SK-N-SH (cell line): ENCODE measurements at regions not wholly inside any gene's neighbourhood (a gene's known extent, or its start where the extent isn't known, plus 50 kb on each side); places are given as distances from the start of the nearest gene placed in this dataset.

Experiments
- CTCF ChIA-PET: fragments of 300-600, 350-600 bp; formaldehyde crosslinking; extraction: SDS; loops from one replicate; lab custom pipeline; 2021; lab: Yijun Ruan, JAX
- POLR2A ChIA-PET: fragments of 350-600 bp; sonication (Branson Sonifier 250); formaldehyde crosslinking; extraction: SDS; loops from one replicate; lab custom pipeline; 2020; ENCODE audit warnings: antibody characterized with exemption, inconsistent platforms; lab: Yijun Ruan, JAX
- DNase-seq: peaks from one replicate; pipeline ENCODE4 v3.0.0; 2012
- H2AFZ ChIP-seq: fragments of 200-600 bp; sonication (generic); 2 replicates; pipeline ENCODE4 v1.8.1; 2016; ENCODE audit warnings: antibody characterized with exemption, mild to moderate bottlenecking, low read depth
- H3F3A ChIP-seq: fragments of 200-600 bp; sonication (generic); replicated peaks from 2 replicates; pipeline ENCODE3; 2016; ENCODE audit warnings: antibody characterized with exemption, mild to moderate bottlenecking; ENCODE audit not compliant: insufficient read depth
- H3K27ac ChIP-seq, 2 experiments: fragments of 200-500 bp in 1 of 2; fragments of 200-600 bp in 1 of 2; sonication (Bioruptor generic) in 1 of 2; sonication (generic), shearing (Covaris generic) in 1 of 2; 2 replicates each; pipeline versions ENCODE4 v1.5.1 to v1.6.1; 2014 to 2016; ENCODE audit warnings: low read depth in 2 of 2, inconsistent platforms in 1 of 2, low read length in 1 of 2, mild to moderate bottlenecking in 1 of 2, mixed read lengths in 1 of 2
- H3K27me3 ChIP-seq: fragments of 200-600 bp; sonication (generic), shearing (Covaris generic); 2 replicates; pipeline ENCODE4 v1.6.1; 2016; ENCODE audit warnings: mixed run types; ENCODE audit not compliant: insufficient read depth
- H3K36me3 ChIP-seq, 2 experiments: fragments of 200-500 bp in 1 of 2; fragments of 200-600 bp in 1 of 2; sonication (Bioruptor generic) in 1 of 2; sonication (generic) in 1 of 2; replicated peaks in 1 of 2; 2 replicates each; pipeline versions ENCODE3 to v1.5.1; 2014 to 2016; ENCODE audit warnings: low read length in 1 of 2, mild to moderate bottlenecking in 1 of 2; ENCODE audit not compliant: insufficient read depth in 2 of 2, control insufficient read depth in 1 of 2
- H3K4me1 ChIP-seq, 2 experiments: fragments of 200-500 bp in 1 of 2; fragments of 200-600 bp in 1 of 2; sonication (Bioruptor generic) in 1 of 2; sonication (generic), shearing (Covaris generic) in 1 of 2; 2 replicates each; pipeline versions ENCODE4 v1.5.1 to v1.6.1; 2014 to 2016; ENCODE audit warnings: low read depth in 1 of 2, low read length in 1 of 2, mixed run types in 1 of 2; ENCODE audit not compliant: insufficient read depth in 2 of 2, control insufficient read depth in 1 of 2
- H3K4me2 ChIP-seq: fragments of 200-600 bp; sonication (generic), shearing (Covaris generic); 2 replicates; pipeline ENCODE4 v1.6.1; 2017; ENCODE audit warnings: mixed run types
- H3K4me3 ChIP-seq, 2 experiments: fragments of 200-500 bp in 1 of 2; fragments of 200-600 bp in 1 of 2; sonication (Bioruptor generic) in 1 of 2; sonication (generic), shearing (Covaris generic) in 1 of 2; 2 replicates each; pipeline versions ENCODE4 v1.5.1 to v1.8.1; 2014 to 2016; ENCODE audit warnings: low read depth in 2 of 2, inconsistent platforms in 1 of 2, low read length in 1 of 2, mild to moderate bottlenecking in 1 of 2, mixed read lengths in 1 of 2, moderate library complexity in 1 of 2
- H3K79me2 ChIP-seq: fragments of 200-600 bp; sonication (generic); 2 replicates; pipeline ENCODE4 v1.8.1; 2017; ENCODE audit warnings: mild to moderate bottlenecking; ENCODE audit not compliant: insufficient read depth
- H3K9ac ChIP-seq: fragments of 200-600 bp; sonication (generic); 2 replicates; pipeline ENCODE4 v1.6.1; 2017; ENCODE audit warnings: mixed run types
- H3K9me2 ChIP-seq: fragments of 200-600 bp; sonication (generic); 2 replicates; pipeline ENCODE4 v1.6.1; 2017; ENCODE audit warnings: mixed run types
- H3K9me3 ChIP-seq: fragments of 200-600 bp; sonication (generic); 2 replicates; pipeline ENCODE4 v1.6.1; 2017; ENCODE audit warnings: mixed run types, mild to moderate bottlenecking, moderate library complexity
- H4K20me1 ChIP-seq: fragments of 200-600 bp; sonication (generic); 2 replicates; pipeline ENCODE4 v1.6.1; 2017; ENCODE audit warnings: mild to moderate bottlenecking, mixed run types; ENCODE audit not compliant: insufficient read depth
- CHD2 ChIP-seq: fragments of 150-350 bp; IDR thresholded peaks from 2 replicates; pipeline ENCODE4 v1.6.1; 2018; ENCODE audit warnings: low read length; ENCODE audit not compliant: partially characterized antibody
- ELF1 ChIP-seq: IDR thresholded peaks from 2 replicates; pipeline ENCODE4 v1.4.0; 2012
- EZH2phosphoT487 ChIP-seq: fragments of 200-600 bp; sonication (generic); IDR thresholded peaks from 2 replicates; pipeline ENCODE4 v1.6.1; 2017; ENCODE audit warnings: low read depth, mixed run types, mild to moderate bottlenecking, antibody characterized with exemption, moderate library complexity, borderline replicate concordance
- FOXJ3 ChIP-seq: sonication (generic); formaldehyde crosslinking; IDR thresholded peaks from 2 replicates; pipeline ENCODE4 v1.5.1; 2020; ENCODE audit warnings: mild to moderate bottlenecking, missing genetic modification reagents
- FOXM1 ChIP-seq: IDR thresholded peaks from 2 replicates; pipeline ENCODE4 v1.4.0; 2012; ENCODE audit warnings: low read depth, mild to moderate bottlenecking
- JUND ChIP-seq: IDR thresholded peaks from 2 replicates; pipeline ENCODE4 v1.4.0; 2012
- MAX ChIP-seq: IDR thresholded peaks from 2 replicates; pipeline ENCODE4 v1.4.0; 2012; ENCODE audit warnings: low read depth
- NFIC ChIP-seq: IDR thresholded peaks from 2 replicates; pipeline ENCODE4 v1.4.0; 2012; ENCODE audit warnings: borderline replicate concordance
- NRF1 ChIP-seq: IDR thresholded peaks from 2 replicates; pipeline ENCODE4 v1.6.1; 2012; ENCODE audit warnings: low read depth, mild to moderate bottlenecking, low read length
- PBX3 ChIP-seq: IDR thresholded peaks from 2 replicates; pipeline ENCODE4; 2012
- POLR2AphosphoS5 ChIP-seq: IDR thresholded peaks from 2 replicates; pipeline ENCODE4 v1.6.1; 2012; ENCODE audit warnings: low read depth, low read length
- RAD21 ChIP-seq: IDR thresholded peaks from 2 replicates; pipeline ENCODE4 v1.6.1; 2012; ENCODE audit warnings: mild to moderate bottlenecking, low read length
- RCOR1 ChIP-seq: fragments of 150-350 bp; IDR thresholded peaks from 2 replicates; pipeline ENCODE4 v1.6.1; 2017; ENCODE audit warnings: antibody characterized with exemption, low read length
- SIN3A ChIP-seq: IDR thresholded peaks from 2 replicates; pipeline ENCODE4 v1.6.1; 2012; ENCODE audit warnings: low read depth, mild to moderate bottlenecking, low read length, moderate library complexity, borderline replicate concordance
- TAF1 ChIP-seq: IDR thresholded peaks from 2 replicates; pipeline ENCODE4 v1.6.1; 2012; ENCODE audit warnings: low read depth, mild to moderate bottlenecking, low read length, moderate library complexity, borderline replicate concordance
- TCF12 ChIP-seq: IDR thresholded peaks from 2 replicates; pipeline ENCODE4 v1.4.0; 2012
- TEAD4 ChIP-seq: IDR thresholded peaks from 2 replicates; pipeline ENCODE4 v1.4.0; 2012; ENCODE audit warnings: mild to moderate bottlenecking, borderline replicate concordance; ENCODE audit not compliant: insufficient read depth
- ZBTB33 ChIP-seq: IDR thresholded peaks from 2 replicates; pipeline ENCODE4 v1.4.0; 2012; ENCODE audit warnings: low read depth, borderline replicate concordance
- WGBS: methylation state at CpG from one replicate; pipeline ENCODE4 v1.1.6; 2017; ENCODE audit warnings: low lambda C conversion rate; 5-methylcytosine and 5-hydroxymethylcytosine counted together
- TF ChIP-seq, protein P1 (sequence below): fragments of 200-600 bp; sonication (generic); IDR thresholded peaks from 2 replicates; pipeline ENCODE4 v1.6.1; 2017; ENCODE audit warnings: antibody characterized with exemption, mild to moderate bottlenecking, moderate library complexity
- TF ChIP-seq, protein P2 (sequence below): fragments of 150-350 bp; IDR thresholded peaks from 2 replicates; pipeline ENCODE4 v1.6.1; 2016; ENCODE audit warnings: mild to moderate bottlenecking, low read depth, low read length
- TF ChIP-seq, protein P3 (sequence below): fragments of 150-350 bp; IDR thresholded peaks from 2 replicates; pipeline ENCODE4 v1.6.1; 2017; ENCODE audit warnings: antibody characterized with exemption, low read length, low read depth, borderline replicate concordance
- TF ChIP-seq, protein P4 (sequence below): IDR thresholded peaks from 2 replicates; pipeline ENCODE4 v1.6.1; 2012; ENCODE audit warnings: mild to moderate bottlenecking, low read depth, low read length, moderate library complexity
- TF ChIP-seq, protein P5 (sequence below): IDR thresholded peaks from 2 replicates; pipeline ENCODE4 v1.4.0; 2012; ENCODE audit warnings: low read depth, borderline replicate concordance

GRCh38 chr2:53131416-53131815 is 636.2 kb upstream of the CHAC2 start:
- POLR2A ChIA-PET, result no interaction called here
- 0% methylated on average over 1 of the region's 1 CpG for WGBS
- Histone ChIP-seq H3K4me2 (peak overlapping the region; percentile 43), H3K36me3 (no peaks in the 10 kb centered on the region), H3K9me3 (no peaks in the 10 kb centered on the region), H2AFZ (peak overlapping the region; percentile 70), H3K9ac (no peak overlapping the region), H4K20me1 (no peaks in the 10 kb centered on the region), H3K4me1 (no peaks in the 10 kb centered on the region), H3K4me3 (no peak overlapping the region), H3K27me3 (no peaks in the 10 kb centered on the region), H3F3A (peaks cover 2% of the 10 kb centered on the region), H3K27ac (peak overlapping the region; percentile 39 to 52; a peak in 3 of 4 replicates), H3K9me2 (no peaks in the 10 kb centered on the region), H3K79me2 (no peaks in the 10 kb centered on the region)
- CTCF ChIA-PET, result no interaction called here
- no peak for DNase-seq
- TF ChIP-seq FOXJ3 (no peak), POLR2AphosphoS5 (no peak), JUND (peak; percentile 65), NRF1 (no peak), MAX (0 out of 2 replicates have a peak, but pooled peaks have one; percentile 19), RCOR1 (no peak), CHD2 (no peak), TAF1 (no peak), TEAD4 (peak; percentile 72; the same call in 1 of the 2 replicates), RAD21 (no peak), FOXM1 (no peak), EZH2phosphoT487 (no peak), ZBTB33 (no peak), TCF12 (peak; percentile 64), NFIC (peak; percentile 26; the same call in 1 of the 2 replicates), ELF1 (no peak), PBX3 (0 out of 2 replicates have a peak, but pooled peaks have one; percentile 22), SIN3A (no peak)
- TF ChIP-seq, protein P1, sequence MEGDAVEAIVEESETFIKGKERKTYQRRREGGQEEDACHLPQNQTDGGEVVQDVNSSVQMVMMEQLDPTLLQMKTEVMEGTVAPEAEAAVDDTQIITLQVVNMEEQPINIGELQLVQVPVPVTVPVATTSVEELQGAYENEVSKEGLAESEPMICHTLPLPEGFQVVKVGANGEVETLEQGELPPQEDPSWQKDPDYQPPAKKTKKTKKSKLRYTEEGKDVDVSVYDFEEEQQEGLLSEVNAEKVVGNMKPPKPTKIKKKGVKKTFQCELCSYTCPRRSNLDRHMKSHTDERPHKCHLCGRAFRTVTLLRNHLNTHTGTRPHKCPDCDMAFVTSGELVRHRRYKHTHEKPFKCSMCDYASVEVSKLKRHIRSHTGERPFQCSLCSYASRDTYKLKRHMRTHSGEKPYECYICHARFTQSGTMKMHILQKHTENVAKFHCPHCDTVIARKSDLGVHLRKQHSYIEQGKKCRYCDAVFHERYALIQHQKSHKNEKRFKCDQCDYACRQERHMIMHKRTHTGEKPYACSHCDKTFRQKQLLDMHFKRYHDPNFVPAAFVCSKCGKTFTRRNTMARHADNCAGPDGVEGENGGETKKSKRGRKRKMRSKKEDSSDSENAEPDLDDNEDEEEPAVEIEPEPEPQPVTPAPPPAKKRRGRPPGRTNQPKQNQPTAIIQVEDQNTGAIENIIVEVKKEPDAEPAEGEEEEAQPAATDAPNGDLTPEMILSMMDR, result no peak
- TF ChIP-seq, protein P2, sequence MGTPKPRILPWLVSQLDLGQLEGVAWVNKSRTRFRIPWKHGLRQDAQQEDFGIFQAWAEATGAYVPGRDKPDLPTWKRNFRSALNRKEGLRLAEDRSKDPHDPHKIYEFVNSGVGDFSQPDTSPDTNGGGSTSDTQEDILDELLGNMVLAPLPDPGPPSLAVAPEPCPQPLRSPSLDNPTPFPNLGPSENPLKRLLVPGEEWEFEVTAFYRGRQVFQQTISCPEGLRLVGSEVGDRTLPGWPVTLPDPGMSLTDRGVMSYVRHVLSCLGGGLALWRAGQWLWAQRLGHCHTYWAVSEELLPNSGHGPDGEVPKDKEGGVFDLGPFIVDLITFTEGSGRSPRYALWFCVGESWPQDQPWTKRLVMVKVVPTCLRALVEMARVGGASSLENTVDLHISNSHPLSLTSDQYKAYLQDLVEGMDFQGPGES, result no peak
- TF ChIP-seq, protein P3, sequence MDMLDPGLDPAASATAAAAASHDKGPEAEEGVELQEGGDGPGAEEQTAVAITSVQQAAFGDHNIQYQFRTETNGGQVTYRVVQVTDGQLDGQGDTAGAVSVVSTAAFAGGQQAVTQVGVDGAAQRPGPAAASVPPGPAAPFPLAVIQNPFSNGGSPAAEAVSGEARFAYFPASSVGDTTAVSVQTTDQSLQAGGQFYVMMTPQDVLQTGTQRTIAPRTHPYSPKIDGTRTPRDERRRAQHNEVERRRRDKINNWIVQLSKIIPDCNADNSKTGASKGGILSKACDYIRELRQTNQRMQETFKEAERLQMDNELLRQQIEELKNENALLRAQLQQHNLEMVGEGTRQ, result no peak
- TF ChIP-seq, protein P4, sequence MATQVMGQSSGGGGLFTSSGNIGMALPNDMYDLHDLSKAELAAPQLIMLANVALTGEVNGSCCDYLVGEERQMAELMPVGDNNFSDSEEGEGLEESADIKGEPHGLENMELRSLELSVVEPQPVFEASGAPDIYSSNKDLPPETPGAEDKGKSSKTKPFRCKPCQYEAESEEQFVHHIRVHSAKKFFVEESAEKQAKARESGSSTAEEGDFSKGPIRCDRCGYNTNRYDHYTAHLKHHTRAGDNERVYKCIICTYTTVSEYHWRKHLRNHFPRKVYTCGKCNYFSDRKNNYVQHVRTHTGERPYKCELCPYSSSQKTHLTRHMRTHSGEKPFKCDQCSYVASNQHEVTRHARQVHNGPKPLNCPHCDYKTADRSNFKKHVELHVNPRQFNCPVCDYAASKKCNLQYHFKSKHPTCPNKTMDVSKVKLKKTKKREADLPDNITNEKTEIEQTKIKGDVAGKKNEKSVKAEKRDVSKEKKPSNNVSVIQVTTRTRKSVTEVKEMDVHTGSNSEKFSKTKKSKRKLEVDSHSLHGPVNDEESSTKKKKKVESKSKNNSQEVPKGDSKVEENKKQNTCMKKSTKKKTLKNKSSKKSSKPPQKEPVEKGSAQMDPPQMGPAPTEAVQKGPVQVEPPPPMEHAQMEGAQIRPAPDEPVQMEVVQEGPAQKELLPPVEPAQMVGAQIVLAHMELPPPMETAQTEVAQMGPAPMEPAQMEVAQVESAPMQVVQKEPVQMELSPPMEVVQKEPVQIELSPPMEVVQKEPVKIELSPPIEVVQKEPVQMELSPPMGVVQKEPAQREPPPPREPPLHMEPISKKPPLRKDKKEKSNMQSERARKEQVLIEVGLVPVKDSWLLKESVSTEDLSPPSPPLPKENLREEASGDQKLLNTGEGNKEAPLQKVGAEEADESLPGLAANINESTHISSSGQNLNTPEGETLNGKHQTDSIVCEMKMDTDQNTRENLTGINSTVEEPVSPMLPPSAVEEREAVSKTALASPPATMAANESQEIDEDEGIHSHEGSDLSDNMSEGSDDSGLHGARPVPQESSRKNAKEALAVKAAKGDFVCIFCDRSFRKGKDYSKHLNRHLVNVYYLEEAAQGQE, result no peak
- TF ChIP-seq, protein P5, sequence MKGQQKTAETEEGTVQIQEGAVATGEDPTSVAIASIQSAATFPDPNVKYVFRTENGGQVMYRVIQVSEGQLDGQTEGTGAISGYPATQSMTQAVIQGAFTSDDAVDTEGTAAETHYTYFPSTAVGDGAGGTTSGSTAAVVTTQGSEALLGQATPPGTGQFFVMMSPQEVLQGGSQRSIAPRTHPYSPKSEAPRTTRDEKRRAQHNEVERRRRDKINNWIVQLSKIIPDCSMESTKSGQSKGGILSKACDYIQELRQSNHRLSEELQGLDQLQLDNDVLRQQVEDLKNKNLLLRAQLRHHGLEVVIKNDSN, result no peak
